Lower leg skin (tissue), 3 donors: ENCODE measurements at regions not wholly inside any gene's neighbourhood (a gene's known extent, or its start where the extent isn't known, plus 50 kb on each side); places are given as distances from the start of the nearest gene placed in this dataset.

Experiments used
- POLR2A ChIP-seq, 2 donors: fragments of 450-650 bp; IDR thresholded peaks; one replicate each; pipeline ENCODE4 v1.6.1; 2016 to 2017; ENCODE audit warnings: antibody characterized with exemption in 2 of 2, mild to moderate bottlenecking in 1 of 2, moderate library complexity in 1 of 2
- TF ChIP-seq, protein P1 (sequence below), 3 donors: fragments of 450-650 bp; IDR thresholded peaks; one replicate each; pipeline ENCODE4 v1.5.1; 2016; ENCODE audit warnings: antibody characterized with exemption in 3 of 3, mild to moderate bottlenecking in 3 of 3, moderate library complexity in 2 of 3

DNA sequence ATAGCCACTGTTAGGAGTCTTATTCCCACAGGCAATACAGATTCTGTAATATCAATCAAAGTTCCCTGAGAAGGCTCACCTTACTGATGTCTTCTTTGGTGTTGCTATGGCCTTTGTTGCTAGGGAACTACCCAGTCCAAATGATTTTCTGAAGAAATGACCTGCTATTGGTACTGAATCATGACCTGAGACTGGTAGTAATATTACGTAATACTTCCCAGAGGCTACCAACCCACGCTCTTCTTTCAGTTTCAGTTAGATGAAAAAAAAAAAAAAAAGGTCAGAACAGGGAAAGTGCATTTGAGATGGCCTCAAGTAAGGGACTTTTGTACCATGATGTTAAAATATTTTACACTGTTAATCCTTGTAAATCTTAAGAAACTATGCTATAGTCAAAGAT, 1092.5 kb upstream of the EPHA6 start:
- TF ChIP-seq, protein P1, sequence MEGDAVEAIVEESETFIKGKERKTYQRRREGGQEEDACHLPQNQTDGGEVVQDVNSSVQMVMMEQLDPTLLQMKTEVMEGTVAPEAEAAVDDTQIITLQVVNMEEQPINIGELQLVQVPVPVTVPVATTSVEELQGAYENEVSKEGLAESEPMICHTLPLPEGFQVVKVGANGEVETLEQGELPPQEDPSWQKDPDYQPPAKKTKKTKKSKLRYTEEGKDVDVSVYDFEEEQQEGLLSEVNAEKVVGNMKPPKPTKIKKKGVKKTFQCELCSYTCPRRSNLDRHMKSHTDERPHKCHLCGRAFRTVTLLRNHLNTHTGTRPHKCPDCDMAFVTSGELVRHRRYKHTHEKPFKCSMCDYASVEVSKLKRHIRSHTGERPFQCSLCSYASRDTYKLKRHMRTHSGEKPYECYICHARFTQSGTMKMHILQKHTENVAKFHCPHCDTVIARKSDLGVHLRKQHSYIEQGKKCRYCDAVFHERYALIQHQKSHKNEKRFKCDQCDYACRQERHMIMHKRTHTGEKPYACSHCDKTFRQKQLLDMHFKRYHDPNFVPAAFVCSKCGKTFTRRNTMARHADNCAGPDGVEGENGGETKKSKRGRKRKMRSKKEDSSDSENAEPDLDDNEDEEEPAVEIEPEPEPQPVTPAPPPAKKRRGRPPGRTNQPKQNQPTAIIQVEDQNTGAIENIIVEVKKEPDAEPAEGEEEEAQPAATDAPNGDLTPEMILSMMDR (IDR thresholded peaks at IDR 0.05), result no peak
- TF ChIP-seq POLR2A (IDR thresholded peaks at IDR 0.05), result no peak
